RWPE2 (cell line): ENCODE measurements at regions not wholly inside any gene's neighbourhood (a gene's known extent, or its start where the extent isn't known, plus 50 kb on each side); places are given as distances from the start of the nearest gene placed in this dataset.

Experiments used
- ATAC-seq: fragments of 200-7000 bp; cut with Tn5 transposase; 3 replicates; pipeline ENCODE4 v1.9.1; 2021; ENCODE audit warnings: low read depth
- DNase-seq: peaks from one replicate; pipeline ENCODE4 v3.0.0-alpha.2; 2020; ENCODE audit warnings: low spot score
- H3K27ac ChIP-seq: fragments of 450-650 bp; 2 replicates; pipeline ENCODE4 v1.5.1; 2017; ENCODE audit warnings: mild to moderate bottlenecking; ENCODE audit not compliant: poor library complexity, severe bottlenecking
- H3K27me3 ChIP-seq: fragments of 250-450 bp; sonication (Bioruptor Pico); 2 replicates; pipeline ENCODE4 v1.5.1; 2021; ENCODE audit warnings: mild to moderate bottlenecking, moderate library complexity; ENCODE audit not compliant: insufficient read depth, poor library complexity, severe bottlenecking
- H3K36me3 ChIP-seq: fragments of 250-450 bp; sonication (Bioruptor Pico); 2 replicates; pipeline ENCODE4 v1.5.1; 2020; ENCODE audit warnings: low read depth, mild to moderate bottlenecking, moderate library complexity
- H3K4me1 ChIP-seq: fragments of 250-450 bp; sonication (Bioruptor Pico); 2 replicates; pipeline ENCODE4 v1.5.1; 2021; ENCODE audit warnings: mild to moderate bottlenecking, moderate library complexity; ENCODE audit not compliant: insufficient read depth, poor library complexity, severe bottlenecking
- H3K4me3 ChIP-seq: fragments of 250-450 bp; sonication (Bioruptor Pico); 2 replicates; pipeline ENCODE4 v1.5.1; 2021; ENCODE audit warnings: mild to moderate bottlenecking, moderate library complexity; ENCODE audit not compliant: severe bottlenecking
- H3K9me3 ChIP-seq: fragments of 250-450 bp; sonication (Bioruptor Pico); 2 replicates; pipeline ENCODE4 v1.5.1; 2021; ENCODE audit warnings: mild to moderate bottlenecking, moderate library complexity; ENCODE audit not compliant: severe bottlenecking
- TF ChIP-seq, protein P1 (sequence below): fragments of 450-650 bp; IDR thresholded peaks from one replicate; pipeline ENCODE4 v1.5.1; 2017; ENCODE audit warnings: mild to moderate bottlenecking, moderate library complexity; ENCODE audit not compliant: poor library complexity, severe bottlenecking

- Histone ChIP-seq H3K9me3 (no peaks in the 10 kb centered on the region), H3K27me3 (peaks cover 3% of the 10 kb centered on the region), H3K27ac (no peak overlapping the region), H3K4me3 (no peak overlapping the region), H3K4me1 (no peaks in the 10 kb centered on the region), H3K36me3 (no peaks in the 10 kb centered on the region)
- DNase-seq (no peak), ATAC-seq (no peak)
- TF ChIP-seq, protein P1, sequence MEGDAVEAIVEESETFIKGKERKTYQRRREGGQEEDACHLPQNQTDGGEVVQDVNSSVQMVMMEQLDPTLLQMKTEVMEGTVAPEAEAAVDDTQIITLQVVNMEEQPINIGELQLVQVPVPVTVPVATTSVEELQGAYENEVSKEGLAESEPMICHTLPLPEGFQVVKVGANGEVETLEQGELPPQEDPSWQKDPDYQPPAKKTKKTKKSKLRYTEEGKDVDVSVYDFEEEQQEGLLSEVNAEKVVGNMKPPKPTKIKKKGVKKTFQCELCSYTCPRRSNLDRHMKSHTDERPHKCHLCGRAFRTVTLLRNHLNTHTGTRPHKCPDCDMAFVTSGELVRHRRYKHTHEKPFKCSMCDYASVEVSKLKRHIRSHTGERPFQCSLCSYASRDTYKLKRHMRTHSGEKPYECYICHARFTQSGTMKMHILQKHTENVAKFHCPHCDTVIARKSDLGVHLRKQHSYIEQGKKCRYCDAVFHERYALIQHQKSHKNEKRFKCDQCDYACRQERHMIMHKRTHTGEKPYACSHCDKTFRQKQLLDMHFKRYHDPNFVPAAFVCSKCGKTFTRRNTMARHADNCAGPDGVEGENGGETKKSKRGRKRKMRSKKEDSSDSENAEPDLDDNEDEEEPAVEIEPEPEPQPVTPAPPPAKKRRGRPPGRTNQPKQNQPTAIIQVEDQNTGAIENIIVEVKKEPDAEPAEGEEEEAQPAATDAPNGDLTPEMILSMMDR: no peak
These were observed 504.2 kb downstream of the TDRD15 start for GRCh38 chr2:21627938-21628337.

DNA sequence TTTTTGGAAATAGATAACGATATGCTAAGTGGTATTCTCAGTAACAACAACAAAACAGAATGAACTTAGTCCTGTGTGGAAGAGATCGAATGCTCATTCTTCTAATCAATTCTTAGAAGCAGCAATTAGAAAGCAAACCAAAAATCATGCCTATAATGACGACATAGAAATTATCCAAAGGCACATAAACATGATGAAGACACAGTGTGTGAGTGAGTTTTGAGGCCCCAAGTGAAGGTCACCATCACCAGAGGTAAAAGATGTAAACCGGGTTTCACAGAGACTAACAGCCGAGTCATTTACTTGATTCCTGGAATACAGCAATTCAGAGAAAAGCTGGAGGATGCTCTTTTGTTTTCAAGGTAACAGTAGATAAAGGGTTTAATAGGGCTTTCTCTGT, 509.2 kb downstream of the TDRD15 start:
- DNase-seq (no peak), ATAC-seq (no peak)
- TF ChIP-seq, protein P1: no peak
- Histone ChIP-seq H3K27me3 (no peaks in the 10 kb centered on the region), H3K9me3 (no peaks in the 10 kb centered on the region), H3K36me3 (no peaks in the 10 kb centered on the region), H3K27ac (no peak overlapping the region), H3K4me1 (no peaks in the 10 kb centered on the region), H3K4me3 (no peak overlapping the region)

- H3K9me3 ChIP-seq: no peaks in the 10 kb centered on the region
- DNase-seq: no peak
- no peak overlapping the region for H3K27ac ChIP-seq
- ATAC-seq: no peak
- TF ChIP-seq, protein P1: no peak
- H3K36me3 ChIP-seq: no peaks in the 10 kb centered on the region
- no peak overlapping the region for H3K4me3 ChIP-seq
- H3K27me3 ChIP-seq: no peaks in the 10 kb centered on the region
- H3K4me1 ChIP-seq: no peaks in the 10 kb centered on the region
These were observed 509.7 kb downstream of the TDRD15 start for GRCh38 chr2:21633466-21633865.

- Histone ChIP-seq H3K27ac (no peak overlapping the region), H3K4me1 (no peaks in the 10 kb centered on the region), H3K4me3 (no peak overlapping the region), H3K36me3 (no peaks in the 10 kb centered on the region), H3K27me3 (no peaks in the 10 kb centered on the region), H3K9me3 (no peaks in the 10 kb centered on the region)
- ATAC-seq (no peak), DNase-seq (no peak)
- TF ChIP-seq, protein P1: no peak
These were observed 510.1 kb downstream of the TDRD15 start for GRCh38 chr2:21633911-21634310.

- Histone ChIP-seq H3K36me3 (no peaks in the 10 kb centered on the region), H3K27ac (no peak overlapping the region), H3K27me3 (no peaks in the 10 kb centered on the region), H3K4me3 (no peak overlapping the region), H3K9me3 (no peaks in the 10 kb centered on the region), H3K4me1 (no peaks in the 10 kb centered on the region)
- ATAC-seq: no peak
- DNase-seq: no peak
- TF ChIP-seq, protein P1: no peak
These were observed 516.3 kb downstream of the TDRD15 start for GRCh38 chr2:21640046-21640445.
